ENCODE measurements at regions not wholly inside any gene's neighbourhood (a gene's known extent, or its start where the extent isn't known, plus 50 kb on each side); places are given as distances from the start of the nearest gene placed in this dataset.

DNA sequence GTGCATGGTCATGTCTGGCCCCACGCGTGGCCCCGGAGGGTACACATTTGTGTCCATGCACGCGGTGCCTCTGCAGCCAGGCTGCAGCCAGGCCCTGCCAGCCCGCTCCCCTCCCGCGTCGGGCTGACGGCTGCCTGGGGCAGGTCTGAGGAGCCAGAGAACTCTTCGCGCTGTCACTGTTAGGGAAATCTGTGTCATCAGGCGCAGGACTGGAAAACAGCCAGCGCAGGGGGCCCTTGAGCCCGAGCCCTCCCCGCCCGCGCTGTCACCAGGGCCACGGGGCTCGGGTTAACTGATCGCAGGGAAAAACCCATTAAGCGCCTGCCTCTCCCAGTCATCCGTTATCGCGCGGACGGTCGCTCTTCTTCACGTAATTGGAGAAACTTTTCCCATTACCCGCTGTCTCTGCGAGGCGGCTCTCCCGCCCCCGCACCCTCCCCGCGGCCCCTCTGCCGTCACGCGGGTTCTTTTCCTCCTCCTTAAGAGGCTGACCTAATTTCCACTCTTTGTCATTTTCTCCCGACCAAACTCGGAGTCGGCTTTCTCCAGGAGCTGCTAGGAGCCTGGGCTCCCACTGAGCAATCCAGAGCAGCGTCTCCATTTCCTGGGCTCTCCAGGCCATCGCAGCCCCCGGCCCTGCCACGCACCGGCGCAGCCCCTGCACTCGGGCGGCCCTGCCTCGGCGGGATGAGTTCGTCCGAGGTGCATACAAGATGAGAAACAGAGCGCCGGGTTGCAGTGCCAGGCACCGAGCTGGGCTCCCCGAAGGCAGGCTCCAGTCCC is 57.5 kb upstream of the PRR23E start:
- peak; percentile 48 for DNase-seq

DNA sequence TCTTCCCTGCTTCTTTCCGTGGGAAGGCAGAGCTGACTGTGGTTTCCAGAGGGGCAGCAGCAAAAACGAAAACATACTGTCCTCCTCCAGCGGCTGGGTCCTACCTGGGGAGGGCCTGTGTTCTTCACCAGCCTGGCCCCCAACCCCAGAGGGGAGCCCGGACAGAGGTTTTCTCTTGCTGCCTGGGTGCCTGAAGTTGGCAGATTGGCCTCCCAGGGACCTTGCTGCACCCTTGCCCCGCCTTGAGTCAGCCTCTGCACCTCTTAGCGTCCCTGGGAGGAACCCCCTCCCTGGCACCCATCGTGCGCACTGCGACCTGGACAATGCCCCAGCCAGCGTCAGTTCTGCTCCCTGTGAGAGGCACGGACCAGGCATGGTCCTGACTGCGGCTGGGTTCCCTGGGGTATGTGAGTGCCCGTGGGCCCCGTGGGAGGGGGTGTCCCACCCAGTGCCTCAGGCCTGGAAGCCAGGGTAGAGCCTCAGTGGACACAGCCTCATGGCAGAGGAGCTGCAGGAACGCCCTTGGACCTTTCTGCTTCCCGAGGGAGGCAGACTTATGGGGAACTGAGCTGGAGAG is 56.8 kb upstream of the PRR23E start:
- DNase-seq: no peak

DNA sequence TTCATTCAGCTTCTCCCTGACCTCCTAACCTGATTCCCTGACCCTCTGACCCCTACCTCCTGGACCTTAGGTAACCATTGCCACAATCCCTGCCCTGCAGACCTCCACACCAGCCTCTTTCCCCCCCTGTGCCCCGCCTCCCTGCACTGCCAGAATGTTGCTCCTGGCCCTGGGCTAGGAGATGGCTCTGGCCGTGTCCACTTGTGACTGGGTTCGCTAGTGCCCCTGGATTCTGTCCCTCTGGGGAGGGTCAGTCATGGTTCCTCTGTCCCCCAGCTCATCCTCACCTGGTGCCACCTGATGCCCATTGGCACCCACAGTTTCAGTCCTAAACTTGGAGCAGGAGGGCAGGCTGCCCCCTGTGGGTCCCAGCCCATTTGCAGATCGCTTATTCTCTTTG is 56.2 kb upstream of the PRR23E start:
- no peak for DNase-seq

DNA sequence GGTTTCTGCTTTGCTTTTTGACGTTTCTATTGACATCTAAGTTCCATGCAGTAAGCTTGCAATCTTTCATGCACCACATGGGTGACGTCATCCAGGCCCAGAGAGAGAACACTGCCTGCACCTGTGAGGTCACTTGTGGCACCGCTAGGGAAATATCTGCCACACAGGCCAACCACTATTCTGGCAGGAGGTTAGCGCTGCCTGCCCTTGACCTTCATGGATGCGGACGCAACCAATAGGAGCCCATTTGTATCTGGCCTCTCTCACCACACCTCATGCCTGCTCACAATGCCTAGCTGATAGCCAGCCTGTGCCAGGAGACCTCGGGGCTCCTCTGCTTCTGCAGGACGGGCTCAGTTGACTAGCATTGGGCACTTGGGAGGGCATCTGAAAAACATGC is 55.8 kb upstream of the PRR23E start:
- DNase-seq: no peak

DNA sequence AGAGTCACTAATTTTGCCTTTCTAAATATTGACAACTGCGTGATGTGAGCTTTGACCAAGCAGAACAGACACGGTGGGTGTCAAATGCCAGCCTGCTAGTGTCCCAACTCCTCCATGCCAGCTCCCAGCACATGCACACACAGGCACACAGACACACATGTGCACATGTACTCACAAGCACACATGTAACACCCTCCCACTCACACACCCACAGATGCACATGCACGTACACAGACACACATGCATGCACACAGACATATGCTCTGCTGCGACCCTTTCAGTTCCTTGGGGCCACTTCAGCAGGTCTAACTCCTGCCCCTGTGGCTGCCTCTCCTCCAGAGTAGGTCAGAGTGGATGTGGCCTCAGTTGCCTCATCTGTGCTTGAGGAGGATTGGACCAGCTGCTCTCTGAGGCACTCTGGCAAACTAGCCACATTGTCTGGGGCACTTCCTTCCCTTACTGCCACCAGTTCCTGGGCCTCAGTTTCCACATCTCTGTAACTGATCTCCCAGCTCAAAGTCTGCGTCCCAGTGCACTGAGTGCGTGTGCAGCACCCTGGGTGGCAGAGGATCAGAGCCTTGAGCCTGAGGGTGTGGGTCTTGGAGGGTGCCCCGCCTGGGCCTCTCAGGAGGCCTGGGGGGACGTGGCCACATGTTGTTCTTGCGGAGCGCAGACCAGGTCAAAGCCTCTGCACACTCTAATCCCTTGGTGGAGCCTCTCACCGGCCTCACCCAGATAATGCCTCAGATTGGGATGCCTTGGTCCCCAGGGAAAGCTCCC is 55.0 kb upstream of the PRR23E start:
- no peak for DNase-seq

DNA sequence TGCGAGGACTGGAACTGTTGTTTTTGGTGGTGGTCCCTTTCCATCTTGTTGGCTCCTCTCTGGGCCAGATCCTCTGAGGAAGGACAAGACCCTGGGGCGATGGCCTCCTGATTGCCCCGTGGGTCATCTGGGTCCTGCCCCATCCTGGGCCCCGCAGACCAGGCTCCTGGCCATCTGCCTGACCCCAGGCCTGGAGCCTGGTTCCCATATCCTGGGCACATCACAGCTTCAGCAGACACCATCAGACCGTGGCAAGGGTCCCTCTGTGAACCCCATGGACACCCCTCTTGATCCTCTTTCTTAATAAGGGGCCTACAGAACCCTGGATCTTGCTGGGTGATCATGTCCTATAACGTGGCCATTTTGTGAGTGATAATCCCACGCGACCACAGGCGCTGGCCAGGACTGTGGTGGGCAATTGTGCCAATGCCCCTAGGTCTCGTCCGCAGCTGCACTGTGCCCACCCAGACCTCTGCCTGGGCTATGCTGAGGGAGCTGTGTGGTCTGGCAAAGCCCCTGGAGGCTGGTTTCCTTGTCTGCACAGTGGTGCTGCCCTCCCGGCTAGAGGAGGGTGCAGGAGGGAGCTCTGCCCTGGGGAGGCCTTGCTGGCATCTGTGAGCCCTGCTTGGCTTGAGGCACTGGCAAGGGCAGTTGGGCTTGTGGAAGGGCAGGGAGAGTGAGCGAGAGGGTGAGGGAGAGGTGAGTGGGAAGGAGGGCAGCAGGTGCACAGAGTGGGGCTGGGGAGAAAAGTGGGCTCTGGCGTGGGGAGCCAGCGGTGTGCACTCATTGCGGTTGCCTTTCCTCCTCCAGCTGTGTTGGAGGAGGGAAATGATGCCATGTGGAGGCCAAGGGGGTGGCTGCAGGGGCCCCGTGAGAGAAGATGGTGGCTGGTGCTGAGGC is 53.1 kb upstream of the PRR23E start:
- DNase-seq: no peak

DNA sequence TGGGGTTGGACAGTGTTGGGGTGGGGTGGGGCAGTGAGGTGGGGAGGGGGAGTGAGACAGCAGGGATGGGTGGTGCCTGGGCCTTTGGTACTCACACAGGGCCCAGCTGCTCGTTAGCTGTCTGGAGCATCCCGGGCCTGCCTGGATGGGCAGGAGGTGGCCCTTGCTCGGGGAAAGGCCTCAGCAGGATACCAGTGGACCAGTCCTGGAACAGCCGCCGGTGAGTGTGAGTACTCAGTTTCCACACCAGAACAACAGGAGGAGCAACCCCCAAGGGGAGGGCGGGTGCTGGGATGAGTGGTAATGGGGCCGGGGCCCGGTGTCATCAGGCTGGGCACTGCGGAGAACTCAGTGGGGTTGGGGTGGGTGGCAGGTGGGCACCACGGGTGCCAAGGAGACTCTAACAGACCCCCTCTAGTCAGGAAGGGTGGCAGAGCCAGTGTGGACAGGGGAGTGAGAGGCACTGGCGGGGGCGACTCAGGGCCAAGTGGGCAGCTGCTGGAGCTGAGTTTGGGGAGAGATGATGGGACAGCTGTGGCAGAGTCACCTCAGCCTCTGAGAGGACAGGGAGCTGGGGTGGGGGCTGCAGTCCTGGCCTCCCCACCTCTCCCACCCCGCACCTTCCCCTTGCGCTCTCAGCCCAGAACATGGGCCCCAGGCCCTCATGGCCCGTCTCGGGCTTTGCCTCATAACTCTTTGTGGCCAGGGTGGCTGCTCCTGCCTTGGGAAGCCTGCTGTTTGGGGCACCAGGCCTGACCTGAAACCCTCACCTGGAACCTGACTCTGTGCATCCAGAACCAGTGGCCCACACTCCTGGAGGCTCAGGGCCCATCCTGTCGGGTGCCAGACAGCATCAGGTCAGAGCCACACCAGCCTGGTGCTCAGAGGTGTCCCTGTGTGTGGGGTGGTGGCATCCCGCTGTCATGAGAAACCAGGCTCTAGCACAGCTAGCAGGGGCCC is 52.1 kb upstream of the PRR23E start:
- no peak for DNase-seq

DNA sequence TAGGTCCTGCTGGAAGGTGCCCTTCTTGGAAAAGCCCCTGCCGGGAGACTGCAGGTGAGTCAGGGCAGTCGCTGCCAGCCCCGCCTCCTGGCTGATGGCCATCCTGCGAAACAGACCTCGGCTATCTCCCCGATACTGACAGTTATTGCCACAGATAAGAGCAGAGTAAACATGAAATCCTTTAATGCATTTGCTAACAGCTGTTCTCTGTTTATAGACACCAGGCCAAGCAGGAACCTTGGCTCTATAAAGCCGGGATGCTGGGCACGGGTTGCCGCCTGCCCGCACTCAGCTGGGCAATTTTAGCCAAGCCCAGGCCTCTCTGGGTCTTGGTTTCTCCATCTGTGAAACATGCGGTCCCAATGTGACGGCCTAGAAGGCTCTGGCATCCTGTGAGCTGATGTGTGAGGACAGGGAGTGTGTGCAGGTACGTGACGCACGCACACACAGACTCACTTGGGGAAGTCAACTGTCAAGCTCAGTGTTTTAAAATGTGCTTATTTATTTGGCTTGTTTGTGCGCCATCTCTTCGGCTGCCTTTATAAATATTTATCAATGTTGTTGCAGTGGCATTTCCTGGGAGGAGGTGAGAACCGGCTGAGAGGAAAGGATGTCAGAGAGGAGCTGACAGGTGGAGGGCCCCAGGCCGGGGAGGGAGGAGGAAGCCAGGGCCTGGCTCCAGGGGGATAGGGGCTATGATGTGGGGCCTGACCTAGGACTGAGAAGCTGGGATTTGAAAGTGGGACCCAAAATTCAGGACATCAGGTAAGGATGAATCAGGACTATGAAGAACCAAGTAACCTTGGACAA is 50.8 kb upstream of the PRR23E start:
- no peak for DNase-seq

Data from renal pelvis (tissue), 1 donor.